WTC11 (cell line): ENCODE measurements at regions not wholly inside any gene's neighbourhood (a gene's known extent, or its start where the extent isn't known, plus 50 kb on each side); places are given as distances from the start of the nearest gene placed in this dataset.

Experiments used
- ATAC-seq: fragments of 200-7000 bp; cut with Tn5 transposase; 2 replicates; pipeline ENCODE4 v1.10.0; 2021; ENCODE audit warnings: mild to moderate bottlenecking, moderate library complexity
- CTCF ChIA-PET: fragments of 300-600 bp; sonication (Branson Sonifier 250); formaldehyde crosslinking; loops from one replicate; lab custom pipeline; 2021; ENCODE audit warnings: antibody characterized with exemption; lab: Charles Lee
- POLR2A ChIA-PET: fragments of 350-600 bp; sonication (Branson Sonifier 250); formaldehyde crosslinking; loops from one replicate; lab custom pipeline; 2021; ENCODE audit warnings: antibody characterized with exemption; lab: Charles Lee
- DNase-seq: peaks from one replicate; pipeline ENCODE4 v3.0.0; 2021; ENCODE audit warnings: low spot score
- H3K27ac Mint-ChIP-seq: 2 replicates; pipeline ENCODE4 v1.8.0; 2021; ENCODE audit warnings: mixed read lengths
- H3K27me3 Mint-ChIP-seq: 2 replicates; pipeline ENCODE4 v1.8.0; 2021; ENCODE audit warnings: low read depth, mild to moderate bottlenecking, moderate library complexity, mixed read lengths
- H3K36me3 Mint-ChIP-seq: 2 replicates; pipeline ENCODE4 v1.8.0; 2021; ENCODE audit warnings: mixed read lengths
- H3K4me1 Mint-ChIP-seq: 2 replicates; pipeline ENCODE4 v1.8.0; 2022; ENCODE audit warnings: mixed read lengths
- H3K4me3 Mint-ChIP-seq: 2 replicates; pipeline ENCODE4 v1.8.0; 2021; ENCODE audit warnings: mild to moderate bottlenecking, moderate library complexity, mixed read lengths
- H3K9me3 Mint-ChIP-seq: 2 replicates; pipeline ENCODE4 v1.8.0; 2021; ENCODE audit warnings: mixed read lengths
- CTCF ChIP-seq: fragments of 200-600 bp; IDR thresholded peaks from 2 replicates; pipeline ENCODE4 v1.8.0; 2022; ENCODE audit warnings: antibody characterized with exemption
- ELF4 ChIP-seq: sonication (generic); formaldehyde crosslinking; IDR thresholded peaks from 2 replicates; pipeline ENCODE4 v1.8.1; 2022; ENCODE audit warnings: low read depth, mild to moderate bottlenecking, moderate library complexity, missing genetic modification reagents
- EMX1 ChIP-seq: fragments of 250-450 bp; sonication (Bioruptor Pico); IDR thresholded peaks from 2 replicates; pipeline ENCODE4 v1.8.0; 2021; ENCODE audit warnings: mild to moderate bottlenecking
- FOXJ3 ChIP-seq: sonication (generic); formaldehyde crosslinking; IDR thresholded peaks from 2 replicates; pipeline ENCODE4 v1.9.0; 2021; ENCODE audit warnings: missing genetic modification reagents, mild to moderate bottlenecking, borderline replicate concordance
- KAT7 ChIP-seq: sonication (generic); formaldehyde crosslinking; IDR thresholded peaks from 2 replicates; pipeline ENCODE4 v1.8.1; 2023; ENCODE audit warnings: missing genetic modification reagents, mild to moderate bottlenecking, borderline replicate concordance
- NFE2L1 ChIP-seq: sonication (generic); formaldehyde crosslinking; IDR thresholded peaks from 2 replicates; pipeline ENCODE4 v1.8.1; 2023; ENCODE audit warnings: missing genetic modification reagents
- NR3C1 ChIP-seq: sonication (generic); formaldehyde crosslinking; conservative IDR thresholded peaks from 2 replicates; pipeline ENCODE4 v1.8.1; 2023; ENCODE audit warnings: low read depth, mild to moderate bottlenecking, missing genetic modification reagents
- PRDM15 ChIP-seq: sonication (generic); formaldehyde crosslinking; IDR thresholded peaks from 2 replicates; pipeline ENCODE4 v1.8.0; 2022; ENCODE audit warnings: missing genetic modification reagents
- RELA ChIP-seq: sonication (generic); formaldehyde crosslinking; IDR thresholded peaks from 2 replicates; pipeline ENCODE4 v1.8.1; 2022; ENCODE audit warnings: missing genetic modification reagents, mild to moderate bottlenecking, borderline replicate concordance
- STAT6 ChIP-seq: sonication (generic); formaldehyde crosslinking; conservative IDR thresholded peaks from 2 replicates; pipeline ENCODE4 v1.8.1; 2023; ENCODE audit warnings: mild to moderate bottlenecking, low read depth, missing genetic modification reagents, moderate library complexity
- TEAD1 ChIP-seq: sonication (generic); formaldehyde crosslinking; IDR thresholded peaks from 2 replicates; pipeline ENCODE4 v1.8.0; 2022; ENCODE audit warnings: mild to moderate bottlenecking, missing genetic modification reagents
- TP53 ChIP-seq: sonication (generic); formaldehyde crosslinking; IDR thresholded peaks from 2 replicates; pipeline ENCODE4 v1.8.1; 2023; ENCODE audit warnings: mild to moderate bottlenecking, missing genetic modification reagents
- ZNF121 ChIP-seq: sonication (generic); formaldehyde crosslinking; IDR thresholded peaks from 2 replicates; pipeline ENCODE4 v1.8.0; 2023; ENCODE audit warnings: missing genetic modification reagents
- ZNF232 ChIP-seq: sonication (generic); formaldehyde crosslinking; IDR thresholded peaks from 2 replicates; pipeline ENCODE4 v1.8.0; 2022; ENCODE audit warnings: mild to moderate bottlenecking, missing genetic modification reagents
- ZNF423 ChIP-seq: fragments of 250-450 bp; sonication (Bioruptor Pico); IDR thresholded peaks from 2 replicates; pipeline ENCODE4 v2.1.2; 2022; ENCODE audit warnings: mild to moderate bottlenecking, moderate library complexity
- ZNF671 ChIP-seq: fragments of 250-450 bp; sonication (Bioruptor Pico); IDR thresholded peaks from 2 replicates; pipeline ENCODE4 v1.8.0; 2021; ENCODE audit warnings: mild to moderate bottlenecking
- ZSCAN18 ChIP-seq: fragments of 250-450 bp; sonication (Bioruptor Pico); IDR thresholded peaks from 2 replicates; pipeline ENCODE4 v2.1.2; 2022; ENCODE audit warnings: mild to moderate bottlenecking, moderate library complexity

GRCh38 chr2:19732255-19732654, 169.5 kb downstream of the TTC32 start:
- Mint-ChIP-seq H3K27ac (no peak overlapping the region), H3K27me3 (no peaks in the 10 kb centered on the region; the same call in 1 of the 2 replicates), H3K36me3 (no peaks in the 10 kb centered on the region), H3K9me3 (peaks cover 3% of the 10 kb centered on the region; the same call in 1 of the 2 replicates), H3K4me3 (no peak overlapping the region), H3K4me1 (peaks cover 8% of the 10 kb centered on the region; the same call in 1 of the 2 replicates)
- DNase-seq (no peak), ATAC-seq (no peak)
- TF ChIP-seq NR3C1 (CRISPR knock-in tag): no peak
- POLR2A ChIA-PET: no interaction called here
- CTCF ChIA-PET: no interaction called here

- TF ChIP-seq ZNF423 (CRISPR knock-in tag): no peak
- no peak for TF ChIP-seq ZSCAN18 (CRISPR knock-in tag)
- TF ChIP-seq, all 79 proteins: peak for 0
- Mint-ChIP-seq H3K9me3 (peaks cover 3% of the 10 kb centered on the region; the same call in 1 of the 2 replicates), H3K4me3 (no peak overlapping the region), H3K4me1 (peaks cover 8% of the 10 kb centered on the region; the same call in 1 of the 2 replicates), H3K27me3 (no peaks in the 10 kb centered on the region; the same call in 1 of the 2 replicates), H3K36me3 (no peaks in the 10 kb centered on the region), H3K27ac (no peak overlapping the region)
- ChIA-PET CTCF (interaction anchor here (0.9 kb wide), 1 partner anchor 15 kb away, joined by 3 read pairs; no protein-coding TSS in a partner anchor), POLR2A (no interaction called here)
- DNase-seq (no peak), ATAC-seq (no peak)
These were observed 170.3 kb downstream of the TTC32 start for GRCh38 chr2:19731515-19731914.

GRCh38 chr2:19731037-19731436, 170.7 kb downstream of the TTC32 start:
- TF ChIP-seq TEAD1 (no peak), FOXJ3 (no peak)
- CTCF ChIA-PET: interaction anchor here (0.9 kb wide), 1 partner anchor 16 kb away, joined by 3 read pairs; no protein-coding TSS in a partner anchor
- DNase-seq (no peak), ATAC-seq (no peak)
- no peak overlapping the region for H3K27ac Mint-ChIP-seq
- H3K4me3 Mint-ChIP-seq: no peak overlapping the region
- H3K9me3 Mint-ChIP-seq: peaks cover 3% of the 10 kb centered on the region; the same call in 1 of the 2 replicates
- no peaks in the 10 kb centered on the region for H3K36me3 Mint-ChIP-seq
- POLR2A ChIA-PET: no interaction called here
- H3K4me1 Mint-ChIP-seq: peaks cover 8% of the 10 kb centered on the region; the same call in 1 of the 2 replicates
- H3K27me3 Mint-ChIP-seq: no peaks in the 10 kb centered on the region; the same call in 1 of the 2 replicates

- peaks cover 8% of the 10 kb centered on the region; the same call in 1 of the 2 replicates for H3K4me1 Mint-ChIP-seq
- H3K9me3 Mint-ChIP-seq: 0 out of 2 replicates have a peak, but pooled peaks cover 8% of the 10 kb centered on the region
- ATAC-seq (no peak), DNase-seq (no peak)
- POLR2A ChIA-PET: no interaction called here
- H3K27ac Mint-ChIP-seq: no peak overlapping the region
- TF ChIP-seq NFE2L1 (CRISPR knock-in tag) (no peak), PRDM15 (CRISPR knock-in tag) (no peak), EMX1 (no peak)
- H3K36me3 Mint-ChIP-seq: no peaks in the 10 kb centered on the region
- no peak overlapping the region for H3K4me3 Mint-ChIP-seq
- no peaks in the 10 kb centered on the region for H3K27me3 Mint-ChIP-seq
- CTCF ChIA-PET: no interaction called here
These were observed 173.7 kb downstream of the TTC32 start for GRCh38 chr2:19728125-19728524.

- Mint-ChIP-seq H3K27me3 (no peaks in the 10 kb centered on the region), H3K4me1 (no peaks in the 10 kb centered on the region), H3K27ac (no peak overlapping the region), H3K9me3 (peaks cover 11% of the 10 kb centered on the region; the same call in 1 of the 2 replicates), H3K36me3 (no peaks in the 10 kb centered on the region), H3K4me3 (no peak overlapping the region)
- DNase-seq (no peak), ATAC-seq (no peak)
- ChIA-PET POLR2A (no interaction called here), CTCF (interaction anchor here (0.7 to 0.8 kb wide), 2 partner anchors 21 kb away, joined by 3 read pairs; no protein-coding TSS in a partner anchor)
- TF ChIP-seq ZNF423 (CRISPR knock-in tag) (no peak), ZNF121 (CRISPR knock-in tag) (no peak), CTCF (no peak), STAT6 (CRISPR knock-in tag) (no peak), RELA (CRISPR knock-in tag) (no peak), NR3C1 (CRISPR knock-in tag) (no peak), ZNF232 (CRISPR knock-in tag) (no peak), KAT7 (CRISPR knock-in tag) (no peak), ZNF671 (CRISPR knock-in tag) (no peak), TEAD1 (no peak), ELF4 (no peak), TP53 (CRISPR knock-in tag) (no peak)
These were observed 176.4 kb downstream of the TTC32 start for GRCh38 chr2:19725392-19725791.
